Retinal pigment epithelial cell (primary cell): ENCODE measurements at regions not wholly inside any gene's neighbourhood (a gene's known extent, or its start where the extent isn't known, plus 50 kb on each side); places are given as distances from the start of the nearest gene placed in this dataset.

ENCODE experiments used
- DNase-seq: peaks from one replicate; pipeline ENCODE4 v3.0.0-alpha.2; 2010; ENCODE audit warnings: low read depth
- H3K4me3 ChIP-seq: 2 replicates; pipeline ENCODE4 v1.5.1; 2011; ENCODE audit warnings: mild to moderate bottlenecking, low read length, control low read depth, moderate library complexity
- CTCF ChIP-seq: conservative IDR thresholded peaks from 2 replicates; pipeline ENCODE4 v1.5.1; 2011; ENCODE audit warnings: low read depth, low read length, control low read depth, inconsistent platforms

- TF ChIP-seq CTCF: no peak
- no peak for DNase-seq
Measured at GRCh38 chr1:30312226-30312625, 411.2 kb downstream of the MATN1 start.

GRCh38 chr1:30311749-30312148, 411.6 kb downstream of the MATN1 start:
- no peak overlapping the region for H3K4me3 ChIP-seq
- no peak for TF ChIP-seq CTCF
- DNase-seq: no peak

More at GRCh38 chr1:30312226-30312625, 411.2 kb downstream of the MATN1 start:
- H3K4me3 ChIP-seq: no peak overlapping the region

GRCh38 chr1:30310966-30311742, 412.2 kb downstream of the MATN1 start:
- H3K4me3 ChIP-seq: no peak overlapping the region
- TF ChIP-seq CTCF: no peak
- no peak for DNase-seq

GRCh38 chr1:30307182-30307581, 416.2 kb downstream of the MATN1 start:
- no peak for TF ChIP-seq CTCF
- DNase-seq: no peak
- no peak overlapping the region for H3K4me3 ChIP-seq

GRCh38 chr1:30305519-30305918, 417.9 kb downstream of the MATN1 start:
- no peak for DNase-seq
- no peak for TF ChIP-seq CTCF
- no peak overlapping the region for H3K4me3 ChIP-seq

- no peak for TF ChIP-seq CTCF
- no peak for DNase-seq
- H3K4me3 ChIP-seq: no peak overlapping the region
Measured at GRCh38 chr1:30305061-30305460, 418.3 kb downstream of the MATN1 start.

- no peak for DNase-seq
- H3K4me3 ChIP-seq: no peak overlapping the region
- TF ChIP-seq CTCF: no peak
Measured at GRCh38 chr1:30304080-30304479, 419.3 kb downstream of the MATN1 start.
